HEK293 (cell line): ENCODE measurements at regions not wholly inside any gene's neighbourhood (a gene's known extent, or its start where the extent isn't known, plus 50 kb on each side); places are given as distances from the start of the nearest gene placed in this dataset.

Experiments used
- CTCF ChIA-PET: fragments of 350-600 bp; formaldehyde crosslinking; extraction: SDS; loops from one replicate; lab custom pipeline; 2021; ENCODE audit warnings: antibody characterized with exemption; lab: Yijun Ruan, JAX
- POLR2A ChIA-PET: fragments of 300-600 bp; formaldehyde crosslinking; extraction: SDS; loops from one replicate; lab custom pipeline; 2020; ENCODE audit warnings: antibody characterized with exemption, inconsistent platforms; lab: Yijun Ruan, JAX
- H3K27ac ChIP-seq: fragments of 200-500 bp; sonication (Bioruptor generic); 2 replicates; pipeline ENCODE4 v1.5.1; 2014; ENCODE audit warnings: low read depth, low read length, control low read depth, inconsistent platforms; ENCODE audit errors: extremely low read depth
- H3K36me3 ChIP-seq, 2 experiments: fragments of 200-500 bp in 1 of 2; sonication (Bioruptor generic) in 1 of 2; 1 replicate in 1 of 2; 2 replicates in 1 of 2; pipeline ENCODE4 v1.5.1; 2014 to 2017; ENCODE audit warnings: inconsistent platforms in 2 of 2, low read length in 2 of 2; ENCODE audit not compliant: control insufficient read depth in 2 of 2, insufficient read depth in 1 of 2
- H3K4me1 ChIP-seq: fragments of 200-500 bp; sonication (Bioruptor generic); 2 replicates; pipeline ENCODE4 v1.5.1; 2014; ENCODE audit warnings: mild to moderate bottlenecking, low read length, inconsistent platforms; ENCODE audit not compliant: control insufficient read depth, insufficient read depth
- H3K4me3 ChIP-seq: 2 replicates; pipeline ENCODE4 v1.5.1; 2011; ENCODE audit warnings: low read depth, mild to moderate bottlenecking, control low read depth, low read length, moderate library complexity
- H3K9me3 ChIP-seq: fragments of 200-500 bp; sonication (Bioruptor generic); 2 replicates; pipeline ENCODE4 v1.5.1; 2014; ENCODE audit warnings: low read depth, low read length, inconsistent platforms; ENCODE audit not compliant: control insufficient read depth, insufficient read depth
- GLIS2 ChIP-seq: fragments of 450-650 bp; formaldehyde crosslinking; IDR thresholded peaks from 2 replicates; pipeline ENCODE4 v1.5.1; 2016; ENCODE audit warnings: missing biosample characterization, missing genetic modification characterization
- MEIS1 ChIP-seq: sonication (generic); formaldehyde crosslinking; IDR thresholded peaks from 2 replicates; pipeline ENCODE4 v1.8.1; 2022; ENCODE audit warnings: missing genetic modification reagents, mild to moderate bottlenecking, borderline replicate concordance
- SCRT2 ChIP-seq: fragments of 450-650 bp; formaldehyde crosslinking; IDR thresholded peaks from 2 replicates; pipeline ENCODE4 v1.5.1; 2016; ENCODE audit warnings: missing biosample characterization, missing genetic modification characterization
- ZNF112 ChIP-seq: fragments of 450-650 bp; formaldehyde crosslinking; IDR thresholded peaks from 2 replicates; pipeline ENCODE4 v1.5.0; 2017; ENCODE audit warnings: missing biosample characterization, missing genetic modification characterization
- ZNF132 ChIP-seq: fragments of 450-650 bp; formaldehyde crosslinking; IDR thresholded peaks from 2 replicates; pipeline ENCODE4 v1.5.1; 2017; ENCODE audit warnings: missing biosample characterization, missing genetic modification characterization, borderline replicate concordance
- ZNF133 ChIP-seq: fragments of 450-650 bp; formaldehyde crosslinking; IDR thresholded peaks from 2 replicates; pipeline ENCODE4 v1.5.1; 2016; ENCODE audit warnings: missing biosample characterization, missing genetic modification characterization
- ZNF146 ChIP-seq: fragments of 450-650 bp; formaldehyde crosslinking; IDR thresholded peaks from 2 replicates; pipeline ENCODE4 v1.5.1; 2016; ENCODE audit warnings: missing biosample characterization, missing genetic modification characterization
- ZNF221 ChIP-seq: fragments of 450-650 bp; formaldehyde crosslinking; IDR thresholded peaks from 2 replicates; pipeline ENCODE4 v1.5.1; 2017; ENCODE audit warnings: missing biosample characterization, missing genetic modification characterization, borderline replicate concordance
- ZNF341 ChIP-seq: fragments of 450-650 bp; formaldehyde crosslinking; IDR thresholded peaks from 2 replicates; pipeline ENCODE4; 2016; ENCODE audit warnings: low read depth, missing biosample characterization, missing genetic modification characterization
- ZNF350 ChIP-seq: fragments of 450-650 bp; formaldehyde crosslinking; IDR thresholded peaks from 2 replicates; pipeline ENCODE4 v1.5.0; 2017; ENCODE audit warnings: missing biosample characterization, mild to moderate bottlenecking, missing genetic modification characterization
- ZNF366 ChIP-seq: fragments of 450-650 bp; formaldehyde crosslinking; conservative IDR thresholded peaks from 2 replicates; pipeline ENCODE4 v1.5.1; 2016; ENCODE audit warnings: missing biosample characterization, missing genetic modification characterization
- ZNF37A ChIP-seq: fragments of 450-650 bp; IDR thresholded peaks from 2 replicates; pipeline ENCODE4 v1.5.1; 2018; ENCODE audit warnings: missing biosample characterization, missing genetic modification characterization
- ZNF416 ChIP-seq: fragments of 450-650 bp; formaldehyde crosslinking; IDR thresholded peaks from 2 replicates; pipeline ENCODE4 v1.5.1; 2016; ENCODE audit warnings: missing biosample characterization, missing genetic modification characterization
- ZNF501 ChIP-seq: fragments of 450-650 bp; formaldehyde crosslinking; IDR thresholded peaks from 2 replicates; pipeline ENCODE4 v1.5.1; 2016; ENCODE audit warnings: missing biosample characterization, missing genetic modification characterization
- TF ChIP-seq, protein P1 (sequence below): fragments of 450-650 bp; formaldehyde crosslinking; IDR thresholded peaks from 2 replicates; pipeline ENCODE4 v1.5.1; 2017; ENCODE audit warnings: missing biosample characterization, missing genetic modification characterization
- TF ChIP-seq, protein P2 (sequence below): fragments of 450-650 bp; formaldehyde crosslinking; IDR thresholded peaks from 2 replicates; pipeline ENCODE4 v1.5.1; 2016; ENCODE audit warnings: missing biosample characterization, missing genetic modification characterization
- TF ChIP-seq, protein P3 (sequence below): fragments of 450-650 bp; formaldehyde crosslinking; IDR thresholded peaks from 2 replicates; pipeline ENCODE4 v1.5.1; 2016; ENCODE audit warnings: missing biosample characterization, missing genetic modification characterization, low read depth
- TF ChIP-seq, protein P4 (sequence below): fragments of 450-650 bp; formaldehyde crosslinking; IDR thresholded peaks from 2 replicates; pipeline ENCODE4 v1.5.1; 2016; ENCODE audit warnings: missing biosample characterization, missing genetic modification characterization
- TF ChIP-seq, protein P5 (sequence below): fragments of 450-650 bp; formaldehyde crosslinking; optimal IDR thresholded peaks from 2 replicates; pipeline ENCODE3; 2016; ENCODE audit warnings: missing biosample characterization, mild to moderate bottlenecking, missing genetic modification characterization

DNA sequence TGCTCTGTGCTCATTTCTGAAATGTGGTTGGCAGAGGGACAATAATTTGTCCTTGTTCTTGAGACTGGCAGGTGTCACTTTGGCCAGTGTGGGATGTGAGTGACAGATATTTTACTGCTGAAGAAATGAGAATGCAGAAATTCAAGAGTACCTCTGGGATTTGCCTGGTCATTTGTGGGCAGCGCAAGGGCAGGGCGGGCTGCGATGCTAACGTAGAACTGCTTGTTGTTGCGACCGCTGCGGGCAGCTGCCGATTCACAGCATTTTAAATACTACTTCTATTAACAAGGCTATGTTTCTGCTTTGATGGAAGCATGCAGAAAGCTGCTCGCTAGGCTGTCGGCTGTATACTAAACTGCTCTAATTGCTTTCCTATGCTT is 268.6 kb downstream of the FIGN start:
- CTCF ChIA-PET, result no interaction called here

DNA sequence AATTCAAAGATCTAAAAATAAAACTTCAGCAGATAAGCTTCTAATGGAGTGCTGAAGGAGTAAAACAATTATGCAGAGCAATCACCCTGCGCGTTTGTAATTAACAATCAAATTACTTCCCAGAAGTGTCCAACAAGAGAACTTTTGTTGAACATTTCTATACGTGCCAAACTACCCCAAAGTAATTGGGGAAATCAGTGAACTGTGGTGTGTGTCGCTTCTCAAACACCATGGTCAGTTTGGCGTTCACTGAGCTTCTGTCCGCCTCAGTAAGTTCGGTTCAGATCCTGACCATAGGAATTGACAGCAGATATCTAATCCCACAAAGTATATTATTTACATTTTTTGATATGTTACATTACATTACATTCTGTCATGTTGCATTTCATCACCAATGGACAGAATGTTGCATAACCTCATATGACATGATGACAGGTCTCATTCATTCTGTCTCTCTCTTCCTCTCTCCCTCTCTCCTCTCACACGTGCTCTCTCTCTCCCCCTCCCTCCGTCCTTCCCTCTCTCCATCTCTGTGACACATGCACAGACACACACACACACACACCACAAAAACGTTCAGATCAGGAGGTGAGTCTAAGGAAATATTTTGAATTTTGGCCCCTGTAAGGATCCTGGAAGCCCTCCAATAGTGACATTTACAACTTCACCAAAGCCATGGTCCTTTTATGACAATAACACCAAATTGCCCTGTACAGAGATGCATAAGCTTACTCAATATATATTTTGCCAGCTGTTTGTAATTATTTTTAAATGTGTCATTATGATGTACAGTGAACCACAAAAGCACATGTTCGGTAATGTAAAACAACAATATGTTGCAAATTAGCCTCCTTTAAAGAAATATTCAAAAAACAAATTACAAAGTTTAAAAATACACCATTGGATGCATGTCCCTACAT is 269.2 kb downstream of the FIGN start:
- TF ChIP-seq ZNF366 (tag by site-specific recombination) (peak; percentile 26; the same call in 1 of the 2 replicates), ZNF501 (tag by site-specific recombination) (no peak)
- no peak overlapping the region for H3K4me3 ChIP-seq
- ChIA-PET POLR2A (no interaction called here), CTCF (interaction anchor here (0.7 kb wide), 1 partner anchor 93 kb away, joined by 4 read pairs; no protein-coding TSS in a partner anchor)
- no peaks in the 10 kb centered on the region for H3K4me1 ChIP-seq
- H3K27ac ChIP-seq, result no peak overlapping the region
- no peaks in the 10 kb centered on the region for H3K9me3 ChIP-seq
- H3K36me3 ChIP-seq, result no peaks in the 10 kb centered on the region

More for the DNA sequence above, 268.6 kb downstream of the FIGN start:
- Histone ChIP-seq H3K27ac (no peak overlapping the region), H3K9me3 (no peaks in the 10 kb centered on the region), H3K36me3 (no peaks in the 10 kb centered on the region), H3K4me1 (no peaks in the 10 kb centered on the region), H3K4me3 (no peak overlapping the region)
- POLR2A ChIA-PET, result no interaction called here
- TF ChIP-seq MEIS1 (CRISPR knock-in tag) (no peak), ZNF350 (no peak), ZNF112 (tag by site-specific recombination) (no peak), SCRT2 (tag by site-specific recombination) (no peak), ZNF416 (tag by site-specific recombination) (no peak), GLIS2 (tag by site-specific recombination) (no peak), ZNF133 (tag by site-specific recombination) (no peak), ZNF146 (tag by site-specific recombination) (no peak), ZNF37A (tag by site-specific recombination) (no peak), ZNF221 (tag by site-specific recombination) (no peak), ZNF132 (tag by site-specific recombination) (no peak), ZNF341 (tag by site-specific recombination) (no peak)
- TF ChIP-seq, protein P1, sequence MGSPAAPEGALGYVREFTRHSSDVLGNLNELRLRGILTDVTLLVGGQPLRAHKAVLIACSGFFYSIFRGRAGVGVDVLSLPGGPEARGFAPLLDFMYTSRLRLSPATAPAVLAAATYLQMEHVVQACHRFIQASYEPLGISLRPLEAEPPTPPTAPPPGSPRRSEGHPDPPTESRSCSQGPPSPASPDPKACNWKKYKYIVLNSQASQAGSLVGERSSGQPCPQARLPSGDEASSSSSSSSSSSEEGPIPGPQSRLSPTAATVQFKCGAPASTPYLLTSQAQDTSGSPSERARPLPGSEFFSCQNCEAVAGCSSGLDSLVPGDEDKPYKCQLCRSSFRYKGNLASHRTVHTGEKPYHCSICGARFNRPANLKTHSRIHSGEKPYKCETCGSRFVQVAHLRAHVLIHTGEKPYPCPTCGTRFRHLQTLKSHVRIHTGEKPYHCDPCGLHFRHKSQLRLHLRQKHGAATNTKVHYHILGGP (tag by site-specific recombination), result no peak
- TF ChIP-seq, protein P2, sequence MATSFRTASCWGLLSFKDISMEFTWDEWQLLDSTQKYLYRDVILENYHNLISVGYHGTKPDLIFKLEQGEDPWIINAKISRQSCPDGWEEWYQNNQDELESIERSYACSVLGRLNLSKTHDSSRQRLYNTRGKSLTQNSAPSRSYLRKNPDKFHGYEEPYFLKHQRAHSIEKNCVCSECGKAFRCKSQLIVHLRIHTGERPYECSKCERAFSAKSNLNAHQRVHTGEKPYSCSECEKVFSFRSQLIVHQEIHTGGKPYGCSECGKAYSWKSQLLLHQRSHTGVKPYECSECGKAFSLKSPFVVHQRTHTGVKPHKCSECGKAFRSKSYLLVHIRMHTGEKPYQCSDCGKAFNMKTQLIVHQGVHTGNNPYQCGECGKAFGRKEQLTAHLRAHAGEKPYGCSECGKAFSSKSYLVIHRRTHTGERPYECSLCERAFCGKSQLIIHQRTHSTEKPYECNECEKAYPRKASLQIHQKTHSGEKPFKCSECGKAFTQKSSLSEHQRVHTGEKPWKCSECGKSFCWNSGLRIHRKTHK, result no peak
- TF ChIP-seq, protein P3, sequence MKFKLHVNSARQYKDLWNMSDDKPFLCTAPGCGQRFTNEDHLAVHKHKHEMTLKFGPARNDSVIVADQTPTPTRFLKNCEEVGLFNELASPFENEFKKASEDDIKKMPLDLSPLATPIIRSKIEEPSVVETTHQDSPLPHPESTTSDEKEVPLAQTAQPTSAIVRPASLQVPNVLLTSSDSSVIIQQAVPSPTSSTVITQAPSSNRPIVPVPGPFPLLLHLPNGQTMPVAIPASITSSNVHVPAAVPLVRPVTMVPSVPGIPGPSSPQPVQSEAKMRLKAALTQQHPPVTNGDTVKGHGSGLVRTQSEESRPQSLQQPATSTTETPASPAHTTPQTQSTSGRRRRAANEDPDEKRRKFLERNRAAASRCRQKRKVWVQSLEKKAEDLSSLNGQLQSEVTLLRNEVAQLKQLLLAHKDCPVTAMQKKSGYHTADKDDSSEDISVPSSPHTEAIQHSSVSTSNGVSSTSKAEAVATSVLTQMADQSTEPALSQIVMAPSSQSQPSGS, result no peak
- TF ChIP-seq, protein P4, sequence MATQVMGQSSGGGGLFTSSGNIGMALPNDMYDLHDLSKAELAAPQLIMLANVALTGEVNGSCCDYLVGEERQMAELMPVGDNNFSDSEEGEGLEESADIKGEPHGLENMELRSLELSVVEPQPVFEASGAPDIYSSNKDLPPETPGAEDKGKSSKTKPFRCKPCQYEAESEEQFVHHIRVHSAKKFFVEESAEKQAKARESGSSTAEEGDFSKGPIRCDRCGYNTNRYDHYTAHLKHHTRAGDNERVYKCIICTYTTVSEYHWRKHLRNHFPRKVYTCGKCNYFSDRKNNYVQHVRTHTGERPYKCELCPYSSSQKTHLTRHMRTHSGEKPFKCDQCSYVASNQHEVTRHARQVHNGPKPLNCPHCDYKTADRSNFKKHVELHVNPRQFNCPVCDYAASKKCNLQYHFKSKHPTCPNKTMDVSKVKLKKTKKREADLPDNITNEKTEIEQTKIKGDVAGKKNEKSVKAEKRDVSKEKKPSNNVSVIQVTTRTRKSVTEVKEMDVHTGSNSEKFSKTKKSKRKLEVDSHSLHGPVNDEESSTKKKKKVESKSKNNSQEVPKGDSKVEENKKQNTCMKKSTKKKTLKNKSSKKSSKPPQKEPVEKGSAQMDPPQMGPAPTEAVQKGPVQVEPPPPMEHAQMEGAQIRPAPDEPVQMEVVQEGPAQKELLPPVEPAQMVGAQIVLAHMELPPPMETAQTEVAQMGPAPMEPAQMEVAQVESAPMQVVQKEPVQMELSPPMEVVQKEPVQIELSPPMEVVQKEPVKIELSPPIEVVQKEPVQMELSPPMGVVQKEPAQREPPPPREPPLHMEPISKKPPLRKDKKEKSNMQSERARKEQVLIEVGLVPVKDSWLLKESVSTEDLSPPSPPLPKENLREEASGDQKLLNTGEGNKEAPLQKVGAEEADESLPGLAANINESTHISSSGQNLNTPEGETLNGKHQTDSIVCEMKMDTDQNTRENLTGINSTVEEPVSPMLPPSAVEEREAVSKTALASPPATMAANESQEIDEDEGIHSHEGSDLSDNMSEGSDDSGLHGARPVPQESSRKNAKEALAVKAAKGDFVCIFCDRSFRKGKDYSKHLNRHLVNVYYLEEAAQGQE (tag by site-specific recombination), result no peak
- TF ChIP-seq, protein P5, sequence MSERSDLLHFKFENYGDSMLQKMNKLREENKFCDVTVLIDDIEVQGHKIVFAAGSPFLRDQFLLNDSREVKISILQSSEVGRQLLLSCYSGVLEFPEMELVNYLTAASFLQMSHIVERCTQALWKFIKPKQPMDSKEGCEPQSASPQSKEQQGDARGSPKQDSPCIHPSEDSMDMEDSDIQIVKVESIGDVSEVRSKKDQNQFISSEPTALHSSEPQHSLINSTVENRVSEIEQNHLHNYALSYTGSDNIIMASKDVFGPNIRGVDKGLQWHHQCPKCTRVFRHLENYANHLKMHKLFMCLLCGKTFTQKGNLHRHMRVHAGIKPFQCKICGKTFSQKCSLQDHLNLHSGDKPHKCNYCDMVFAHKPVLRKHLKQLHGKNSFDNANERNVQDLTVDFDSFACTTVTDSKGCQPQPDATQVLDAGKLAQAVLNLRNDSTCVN (tag by site-specific recombination), result no peak
